ENCODE measurements at regions not wholly inside any gene's neighbourhood (a gene's known extent, or its start where the extent isn't known, plus 50 kb on each side); places are given as distances from the start of the nearest gene placed in this dataset.

- TF ChIP-seq POLR2A (IDR thresholded peaks at IDR 0.05) (no peak), CTCF (IDR thresholded peaks at IDR 0.05) (no peak)
Measured at GRCh38 chr9:120294003-120294402, 286.0 kb downstream of the CDK5RAP2 start.
